ENCODE measurements at regions not wholly inside any gene's neighbourhood (a gene's known extent, or its start where the extent isn't known, plus 50 kb on each side); places are given as distances from the start of the nearest gene placed in this dataset.

DNA sequence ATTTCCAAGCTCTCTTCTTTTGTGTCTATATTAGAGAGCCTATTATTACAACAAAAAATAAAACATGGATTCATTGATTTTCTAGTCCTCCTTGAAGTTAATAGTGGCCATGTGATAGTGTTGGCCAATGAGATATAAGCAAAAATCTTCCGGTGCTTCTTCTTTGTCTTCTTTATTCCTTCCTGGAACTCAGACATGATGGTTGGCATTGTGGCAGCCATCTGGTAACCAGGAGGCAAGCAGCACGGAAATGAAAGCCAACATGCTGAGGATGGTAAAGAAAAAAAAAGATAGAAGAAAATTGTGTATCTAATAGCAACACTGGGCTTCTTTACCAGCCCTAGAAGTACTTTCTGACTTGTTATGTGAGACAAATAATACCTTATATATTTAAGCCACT is 50.8 kb upstream of the SEL1L start:
- no peaks in the 10 kb centered on the region for H3K9me3 ChIP-seq
- H3K36me3 ChIP-seq (ENCODE audit: low read depth) = no peaks in the 10 kb centered on the region
- no peak for TF ChIP-seq CTCF (IDR thresholded peaks at IDR 0.05)
- no peak overlapping the region for H3K4me3 ChIP-seq
- no peak for DNase-seq
- no peaks in the 10 kb centered on the region for H3K4me1 ChIP-seq (ENCODE audit: low read depth)
- no peak for ATAC-seq
- intact Hi-C loops (cut with DNase I, micrococcal nuclease) = no loop called here

DNA sequence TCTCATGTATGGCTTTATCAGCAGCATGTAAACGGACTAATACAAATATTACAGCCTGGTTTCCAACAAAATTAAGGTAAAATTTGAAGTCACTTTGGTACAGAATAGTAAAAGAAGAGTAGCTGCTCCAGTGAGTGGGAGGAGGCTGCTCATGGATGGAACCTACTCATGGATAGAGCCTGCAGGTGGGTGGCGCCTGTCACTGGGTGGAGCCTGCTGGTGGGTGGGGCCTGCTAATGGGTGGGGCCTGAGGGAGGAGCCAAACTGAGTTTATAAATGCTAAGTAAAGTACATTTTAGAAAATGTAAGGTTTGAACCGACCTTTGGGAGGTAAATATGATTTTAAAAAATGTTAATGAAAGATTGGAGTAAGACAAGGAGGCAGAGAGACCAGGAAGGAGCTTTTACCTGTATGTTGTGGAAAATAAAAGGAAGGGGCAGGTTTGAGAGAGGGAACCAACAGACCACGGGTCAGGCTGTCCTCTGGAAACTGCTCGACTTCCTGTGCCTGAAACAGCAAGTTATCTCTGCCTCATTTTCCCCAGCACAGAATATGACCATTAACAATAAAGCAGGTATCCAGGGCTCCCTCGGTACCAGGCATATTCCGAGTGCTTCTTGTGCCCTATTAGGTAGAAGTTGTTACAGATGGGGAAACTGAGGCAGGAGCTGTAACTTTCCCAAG is 55.9 kb upstream of the SEL1L start:
- no peak for DNase-seq
- H3K9me3 ChIP-seq = no peaks in the 10 kb centered on the region
- no peaks in the 10 kb centered on the region for H3K4me1 ChIP-seq (ENCODE audit: low read depth)
- intact Hi-C loops (cut with DNase I, micrococcal nuclease) = no loop called here
- no peak for ATAC-seq
- TF ChIP-seq CTCF (IDR thresholded peaks at IDR 0.05) = no peak
- H3K4me3 ChIP-seq = no peak overlapping the region
- H3K36me3 ChIP-seq (ENCODE audit: low read depth) = no peaks in the 10 kb centered on the region

GRCh38 chr14:81591266-81591665 is 57.6 kb upstream of the SEL1L start:
- DNase-seq (no peak), ATAC-seq (no peak)
- Histone ChIP-seq H3K9me3 (no peaks in the 10 kb centered on the region), H3K36me3 (ENCODE audit: low read depth) (no peaks in the 10 kb centered on the region), H3K4me3 (no peak overlapping the region), H3K4me1 (ENCODE audit: low read depth) (no peaks in the 10 kb centered on the region)
- intact Hi-C loops (cut with DNase I, micrococcal nuclease) = no loop called here
- TF ChIP-seq CTCF (IDR thresholded peaks at IDR 0.05) = no peak

- H3K4me1 ChIP-seq (ENCODE audit: low read depth) = no peaks in the 10 kb centered on the region
- TF ChIP-seq CTCF (IDR thresholded peaks at IDR 0.05) = no peak
- DNase-seq (peak in 1 of 3 donors; percentile 1), ATAC-seq (peak; percentile 46)
- intact Hi-C loops (cut with DNase I, micrococcal nuclease) = no loop called here
- no peaks in the 10 kb centered on the region for H3K36me3 ChIP-seq (ENCODE audit: low read depth)
- no peaks in the 10 kb centered on the region for H3K9me3 ChIP-seq
- no peak overlapping the region for H3K4me3 ChIP-seq
Measured at GRCh38 chr14:81594012-81594411, 60.4 kb upstream of the SEL1L start.

DNA sequence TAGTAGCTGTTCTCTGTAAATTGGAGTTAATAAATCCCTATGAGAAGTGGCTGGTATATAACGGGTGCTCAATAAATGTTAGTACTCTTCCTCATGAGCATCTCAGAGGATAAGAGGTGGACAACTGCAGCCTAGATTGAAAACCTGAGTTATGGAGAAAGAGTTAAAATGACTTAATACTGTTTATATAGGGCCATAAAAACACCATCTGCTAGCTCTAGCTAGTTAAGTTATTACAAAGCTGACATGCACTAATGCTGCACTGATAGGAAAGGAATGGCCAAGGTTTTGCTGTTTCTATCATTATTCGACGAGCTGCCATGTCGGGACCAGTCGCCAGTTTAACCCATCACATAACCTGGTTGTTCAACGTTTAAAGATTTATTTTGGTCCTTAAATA is 72.0 kb upstream of the SEL1L start:
- Histone ChIP-seq H3K4me1 (ENCODE audit: low read depth) (no peaks in the 10 kb centered on the region), H3K36me3 (ENCODE audit: low read depth) (no peaks in the 10 kb centered on the region), H3K4me3 (no peak overlapping the region), H3K9me3 (no peaks in the 10 kb centered on the region)
- intact Hi-C loops (cut with DNase I, micrococcal nuclease) = no loop called here
- no peak for TF ChIP-seq CTCF (IDR thresholded peaks at IDR 0.05)
- ATAC-seq = no peak
- DNase-seq = no peak

Measured in mucosa of descending colon (tissue), 3 donors.